ENCODE measurements at regions not wholly inside any gene's neighbourhood (a gene's known extent, or its start where the extent isn't known, plus 50 kb on each side); places are given as distances from the start of the nearest gene placed in this dataset.

GRCh38 chr17:34827008-34827407, 134.3 kb downstream of the CCT6B start:
- H3K27me3 Mint-ChIP-seq: peaks cover 0 to 15% of the 10 kb centered on the region in 2 donors
- H3K36me3 ChIP-seq (ENCODE audit: insufficient read depth, low read length): no peaks in the 10 kb centered on the region

GRCh38 chr17:34826332-34826731, 134.9 kb downstream of the CCT6B start:
- Histone ChIP-seq H3K36me3 (ENCODE audit: insufficient read depth, low read length) (no peaks in the 10 kb centered on the region), H3K9me3 (ENCODE audit: control insufficient read depth in 1 of 2, low read length in 2 of 2) (no peaks in the 10 kb centered on the region), H3K27ac (ENCODE audit: low read depth, low read length) (no peak overlapping the region), H3K4me3 (ENCODE audit: low read length in 2 of 2) (no peak overlapping the region), H3K4me1 (ENCODE audit: insufficient read depth, low read length) (no peaks in the 10 kb centered on the region), H3K27me3 (ENCODE audit: insufficient read depth, low read length) (no peaks in the 10 kb centered on the region)
- ChIA-PET POLR2A (ENCODE audit: partially characterized antibody) (no interaction called here), CTCF (ENCODE audit: partially characterized antibody) (interaction anchor here (0.9 kb wide), 1 partner anchor 11 kb away, joined by 3 read pairs; no protein-coding TSS in a partner anchor)
- DNase-seq: no peak
- intact Hi-C loops (cut with micrococcal nuclease): no loop called here
- Mint-ChIP-seq H3K36me3 (no peaks in the 10 kb centered on the region), H3K9me3 (peaks cover 0 to 5% (median 0%) of the 10 kb centered on the region in 8 donors), H3K4me3 (no peak overlapping the region), H3K4me1 (peaks cover 0 to 8% (median 2%) of the 10 kb centered on the region in 4 donors), H3K27ac (no peak overlapping the region), H3K27me3 (peaks cover 0 to 15% of the 10 kb centered on the region in 2 donors)

More at GRCh38 chr17:34827008-34827407, 134.3 kb downstream of the CCT6B start:
- CTCF ChIA-PET (ENCODE audit: partially characterized antibody): interaction anchor here (0.9 kb wide), 1 partner anchor 10 kb away, joined by 3 read pairs; no protein-coding TSS in a partner anchor
- POLR2A ChIA-PET (ENCODE audit: partially characterized antibody): no interaction called here
- no peak for DNase-seq
- intact Hi-C loops (cut with micrococcal nuclease): no loop called here
- H3K27me3 ChIP-seq (ENCODE audit: insufficient read depth, low read length): no peaks in the 10 kb centered on the region
- H3K36me3 Mint-ChIP-seq: no peaks in the 10 kb centered on the region
- peaks cover 0 to 5% (median 0%) of the 10 kb centered on the region in 8 donors for H3K9me3 Mint-ChIP-seq
- no peak overlapping the region for H3K27ac ChIP-seq (ENCODE audit: low read depth, low read length)
- H3K4me3 Mint-ChIP-seq: no peak overlapping the region
- H3K4me1 ChIP-seq (ENCODE audit: insufficient read depth, low read length): no peaks in the 10 kb centered on the region
- H3K27ac Mint-ChIP-seq: no peak overlapping the region
- H3K9me3 ChIP-seq (ENCODE audit: control insufficient read depth in 1 of 2, low read length in 2 of 2): no peaks in the 10 kb centered on the region
- H3K4me1 Mint-ChIP-seq: peaks cover 3 to 15% (median 5%) of the 10 kb centered on the region in 4 donors
- H3K4me3 ChIP-seq (ENCODE audit: low read length in 2 of 2): no peak overlapping the region

GRCh38 chr17:34825884-34826283, 135.4 kb downstream of the CCT6B start:
- H3K9me3 ChIP-seq (ENCODE audit: control insufficient read depth in 1 of 2, low read length in 2 of 2): no peaks in the 10 kb centered on the region
- H3K36me3 ChIP-seq (ENCODE audit: insufficient read depth, low read length): no peaks in the 10 kb centered on the region
- H3K27me3 Mint-ChIP-seq: peaks cover 0 to 15% of the 10 kb centered on the region in 2 donors
- H3K4me1 ChIP-seq (ENCODE audit: insufficient read depth, low read length): no peaks in the 10 kb centered on the region
- POLR2A ChIA-PET (ENCODE audit: partially characterized antibody): no interaction called here
- peaks cover 0 to 5% (median 3%) of the 10 kb centered on the region in 4 donors for H3K4me1 Mint-ChIP-seq
- peaks cover 0 to 5% (median 0%) of the 10 kb centered on the region in 8 donors for H3K9me3 Mint-ChIP-seq
- no peak for DNase-seq
- H3K4me3 ChIP-seq (ENCODE audit: low read length in 2 of 2): no peak overlapping the region
- H3K36me3 Mint-ChIP-seq: no peaks in the 10 kb centered on the region
- H3K27me3 ChIP-seq (ENCODE audit: insufficient read depth, low read length): no peaks in the 10 kb centered on the region
- no peak overlapping the region for H3K4me3 Mint-ChIP-seq
- no peak overlapping the region for H3K27ac Mint-ChIP-seq
- CTCF ChIA-PET (ENCODE audit: partially characterized antibody): no interaction called here
- no peak overlapping the region for H3K27ac ChIP-seq (ENCODE audit: low read depth, low read length)
- intact Hi-C loops (cut with micrococcal nuclease): no loop called here

GRCh38 chr17:34825102-34825501, 136.2 kb downstream of the CCT6B start:
- no peaks in the 10 kb centered on the region for H3K36me3 ChIP-seq (ENCODE audit: insufficient read depth, low read length)
- no peaks in the 10 kb centered on the region for H3K4me1 ChIP-seq (ENCODE audit: insufficient read depth, low read length)
- ChIA-PET CTCF (ENCODE audit: partially characterized antibody) (no interaction called here), POLR2A (ENCODE audit: partially characterized antibody) (no interaction called here)
- Mint-ChIP-seq H3K4me3 (no peak overlapping the region), H3K27me3 (peaks cover under 1 to 17% of the 10 kb centered on the region in 2 donors), H3K9me3 (peaks cover 0 to 5% (median 0%) of the 10 kb centered on the region in 8 donors), H3K4me1 (peaks cover 0 to 9% (median 5%) of the 10 kb centered on the region in 4 donors), H3K27ac (no peak overlapping the region), H3K36me3 (no peaks in the 10 kb centered on the region)
- no peak overlapping the region for H3K4me3 ChIP-seq (ENCODE audit: low read length in 2 of 2)
- no peaks in the 10 kb centered on the region for H3K27me3 ChIP-seq (ENCODE audit: insufficient read depth, low read length)
- intact Hi-C loops (cut with micrococcal nuclease): no loop called here
- no peak overlapping the region for H3K27ac ChIP-seq (ENCODE audit: low read depth, low read length)
- DNase-seq: no peak
- no peaks in the 10 kb centered on the region for H3K9me3 ChIP-seq (ENCODE audit: control insufficient read depth in 1 of 2, low read length in 2 of 2)

- ChIA-PET POLR2A (ENCODE audit: partially characterized antibody) (no interaction called here), CTCF (ENCODE audit: partially characterized antibody) (no interaction called here)
- Mint-ChIP-seq H3K4me1 (peaks cover 0 to 7% (median 6%) of the 10 kb centered on the region in 4 donors), H3K27me3 (peaks cover 3 to 14% of the 10 kb centered on the region in 2 donors), H3K4me3 (no peak overlapping the region), H3K9me3 (peaks cover 0 to 5% (median 0%) of the 10 kb centered on the region in 8 donors), H3K27ac (peak overlapping the region in 1 of 7 donors; percentile 52), H3K36me3 (no peaks in the 10 kb centered on the region)
- no peak for DNase-seq
- Histone ChIP-seq H3K9me3 (ENCODE audit: control insufficient read depth in 1 of 2, low read length in 2 of 2) (no peaks in the 10 kb centered on the region), H3K4me3 (ENCODE audit: low read length in 2 of 2) (no peak overlapping the region), H3K27me3 (ENCODE audit: insufficient read depth, low read length) (no peaks in the 10 kb centered on the region), H3K27ac (ENCODE audit: low read depth, low read length) (no peak overlapping the region), H3K4me1 (ENCODE audit: insufficient read depth, low read length) (no peaks in the 10 kb centered on the region), H3K36me3 (ENCODE audit: insufficient read depth, low read length) (no peaks in the 10 kb centered on the region)
- intact Hi-C loops (cut with micrococcal nuclease): no loop called here
Measured at GRCh38 chr17:34823023-34823422, 138.2 kb downstream of the CCT6B start.

- Histone ChIP-seq H3K9me3 (ENCODE audit: control insufficient read depth in 1 of 2, low read length in 2 of 2) (no peaks in the 10 kb centered on the region), H3K27me3 (ENCODE audit: insufficient read depth, low read length) (no peaks in the 10 kb centered on the region), H3K4me3 (ENCODE audit: low read length in 2 of 2) (no peak overlapping the region), H3K36me3 (ENCODE audit: insufficient read depth, low read length) (no peaks in the 10 kb centered on the region), H3K4me1 (ENCODE audit: insufficient read depth, low read length) (no peaks in the 10 kb centered on the region), H3K27ac (ENCODE audit: low read depth, low read length) (no peak overlapping the region)
- ChIA-PET CTCF (ENCODE audit: partially characterized antibody) (no interaction called here), POLR2A (ENCODE audit: partially characterized antibody) (no interaction called here)
- DNase-seq: no peak
- Mint-ChIP-seq H3K27me3 (peaks cover 3 to 13% of the 10 kb centered on the region in 2 donors), H3K36me3 (no peaks in the 10 kb centered on the region), H3K4me1 (peaks cover 0 to 7% (median 6%) of the 10 kb centered on the region in 4 donors), H3K27ac (peak overlapping the region in 1 of 7 donors; percentile 31), H3K9me3 (peaks cover 0 to 5% (median 0%) of the 10 kb centered on the region in 8 donors), H3K4me3 (no peak overlapping the region)
- intact Hi-C loops (cut with micrococcal nuclease): no loop called here
Measured at GRCh38 chr17:34822007-34822739, 139.1 kb downstream of the CCT6B start.

GRCh38 chr17:34820922-34821321, 140.3 kb downstream of the CCT6B start:
- intact Hi-C loops (cut with micrococcal nuclease): no loop called here
- CTCF ChIA-PET (ENCODE audit: partially characterized antibody): no interaction called here
- H3K27me3 Mint-ChIP-seq: peaks cover 3 to 11% of the 10 kb centered on the region in 2 donors
- H3K4me1 ChIP-seq (ENCODE audit: insufficient read depth, low read length): no peaks in the 10 kb centered on the region
- no peaks in the 10 kb centered on the region for H3K9me3 ChIP-seq (ENCODE audit: control insufficient read depth in 1 of 2, low read length in 2 of 2)
- no peaks in the 10 kb centered on the region for H3K36me3 Mint-ChIP-seq
- H3K27me3 ChIP-seq (ENCODE audit: insufficient read depth, low read length): no peaks in the 10 kb centered on the region
- H3K4me1 Mint-ChIP-seq: peaks cover 0 to 7% (median 6%) of the 10 kb centered on the region in 4 donors
- no peak overlapping the region for H3K27ac ChIP-seq (ENCODE audit: low read depth, low read length)
- DNase-seq: no peak
- no peak overlapping the region for H3K4me3 ChIP-seq (ENCODE audit: low read length in 2 of 2)
- peak overlapping the region in 1 of 7 donors; percentile 2 for H3K27ac Mint-ChIP-seq
- H3K36me3 ChIP-seq (ENCODE audit: insufficient read depth, low read length): no peaks in the 10 kb centered on the region
- no peak overlapping the region for H3K4me3 Mint-ChIP-seq
- POLR2A ChIA-PET (ENCODE audit: partially characterized antibody): no interaction called here
- peaks cover 0 to 5% (median 0%) of the 10 kb centered on the region in 8 donors for H3K9me3 Mint-ChIP-seq

Data from CD4-positive, alpha-beta memory T cell (primary cell).